HG03575 (cell line): ENCODE measurements at regions not wholly inside any gene's neighbourhood (a gene's known extent, or its start where the extent isn't known, plus 50 kb on each side); places are given as distances from the start of the nearest gene placed in this dataset.
A peak's percentile ranks its signal among the peaks of the same experiment; 100 is the strongest.
"Not testable (repeated sequence)": the region's sequence is repeated elsewhere in the genome, so short reads cannot be mapped to it uniquely, and the experiment has no call there.

Source experiments
- ATAC-seq: cut with Tn5 transposase; IDR thresholded peaks from one replicate; pipeline ENCODE4 v1.9.1; 2021; ENCODE audit not compliant: unreplicated experiment, insufficient number of reproducible peaks, low FRiP score; ENCODE audit errors: extremely low read depth

DNA sequence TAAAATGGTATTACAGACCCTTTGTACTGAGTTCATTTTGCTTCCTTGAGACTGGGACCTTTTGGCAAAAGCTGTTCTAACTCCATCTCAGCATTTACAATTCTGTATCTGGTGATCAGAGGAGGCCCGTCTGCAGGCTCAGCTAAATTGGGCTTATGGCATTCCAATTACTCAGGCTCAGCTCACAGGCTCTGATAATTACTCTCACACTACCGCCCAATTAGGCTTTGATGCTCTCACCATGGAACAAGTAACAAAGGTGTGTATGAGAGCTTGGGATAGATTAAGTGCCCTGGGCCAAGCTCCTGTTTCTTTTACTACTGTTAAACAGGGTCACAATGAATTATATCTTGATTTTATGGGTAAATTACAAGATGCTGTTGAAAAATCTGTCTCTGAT is 159.9 kb downstream of the IER5 start:
- ATAC-seq, result not testable (repeated sequence)

DNA sequence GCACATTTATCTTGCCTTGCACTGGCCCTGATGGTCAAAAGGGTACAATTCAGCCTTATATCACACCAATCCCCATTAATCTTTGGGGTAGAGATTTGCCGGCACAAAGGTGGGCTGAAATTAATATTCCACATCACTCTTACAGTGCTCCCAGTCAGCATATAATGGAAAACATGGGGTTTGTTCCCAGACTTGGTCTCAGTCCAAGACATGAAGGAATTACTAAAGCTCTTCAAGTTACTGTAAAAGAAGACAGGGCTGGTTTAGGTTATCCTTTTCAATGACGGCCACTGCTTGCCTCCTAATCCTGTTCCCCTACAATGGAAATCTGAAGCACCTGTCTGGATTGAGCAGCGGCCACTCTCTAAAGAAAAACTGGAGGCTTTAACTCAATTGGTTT is 160.7 kb downstream of the IER5 start:
- no peak for ATAC-seq

DNA sequence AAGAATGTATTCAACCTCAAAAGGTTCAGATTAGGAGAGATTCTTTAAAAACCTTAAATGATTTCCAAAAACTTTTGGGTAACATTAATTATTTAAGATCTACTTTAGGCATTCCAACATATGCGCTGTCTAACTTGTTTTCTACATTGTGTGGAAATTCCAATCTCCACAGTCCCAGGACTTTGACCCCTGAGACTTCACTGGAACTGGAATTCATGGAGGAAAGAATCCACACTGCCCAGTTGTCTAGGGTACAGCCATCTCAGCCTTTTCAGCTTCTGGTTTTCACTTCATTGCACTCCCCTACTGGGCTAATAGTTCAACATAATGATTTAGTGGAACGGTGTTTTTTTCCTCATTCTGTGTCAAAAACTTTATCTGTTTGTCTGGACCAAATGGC is 161.5 kb downstream of the IER5 start:
- ATAC-seq, result no peak

DNA sequence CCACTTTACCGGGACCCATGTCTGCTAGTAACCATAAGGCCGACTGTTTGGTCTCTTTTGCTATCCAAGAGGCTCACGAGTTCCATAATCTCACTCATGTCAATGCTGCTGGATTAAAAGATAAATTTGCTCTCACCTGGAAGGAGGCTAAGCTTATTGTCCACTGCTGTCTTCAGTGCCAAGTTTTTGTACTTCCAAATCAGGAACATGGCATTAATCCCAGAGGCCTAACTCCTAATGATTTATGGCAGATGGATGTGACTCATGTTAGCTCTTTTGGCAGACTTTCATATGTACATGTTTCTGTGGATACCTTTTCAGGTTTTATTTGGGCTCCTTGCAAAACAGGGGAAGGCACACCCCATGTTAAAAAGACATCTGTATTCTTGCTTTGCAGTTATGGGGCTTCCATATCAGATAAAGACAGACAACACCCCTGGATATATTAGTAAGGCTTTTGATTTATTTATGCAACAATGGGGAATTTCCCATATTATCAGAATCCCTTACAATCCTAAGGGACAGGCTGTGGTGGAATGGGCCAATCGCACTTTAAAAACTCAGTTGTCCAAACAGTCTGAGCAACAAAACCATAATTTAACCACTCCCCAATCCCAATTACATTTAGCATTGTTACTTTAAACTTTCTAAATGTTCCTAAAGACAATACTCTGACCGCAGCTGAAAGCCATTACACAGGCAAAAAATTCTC is 162.7 kb downstream of the IER5 start:
- no peak for ATAC-seq

DNA sequence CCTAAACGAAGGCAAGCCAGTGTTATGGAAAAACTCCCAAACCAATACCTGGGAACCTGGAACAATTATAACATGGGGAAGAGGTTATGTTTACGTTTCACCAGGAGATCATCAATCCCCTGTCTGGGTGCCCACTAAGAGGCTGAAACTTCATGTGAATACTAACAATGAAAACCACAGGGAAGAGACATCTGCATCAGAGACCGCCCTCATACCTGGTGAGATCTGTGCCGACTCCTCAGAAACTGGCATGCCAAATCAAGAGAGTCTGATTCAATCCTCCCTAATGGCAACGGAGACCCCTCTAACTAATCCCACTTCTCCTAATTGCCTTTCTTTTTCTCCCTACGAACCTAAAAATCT is 163.2 kb downstream of the IER5 start:
- no peak for ATAC-seq

DNA sequence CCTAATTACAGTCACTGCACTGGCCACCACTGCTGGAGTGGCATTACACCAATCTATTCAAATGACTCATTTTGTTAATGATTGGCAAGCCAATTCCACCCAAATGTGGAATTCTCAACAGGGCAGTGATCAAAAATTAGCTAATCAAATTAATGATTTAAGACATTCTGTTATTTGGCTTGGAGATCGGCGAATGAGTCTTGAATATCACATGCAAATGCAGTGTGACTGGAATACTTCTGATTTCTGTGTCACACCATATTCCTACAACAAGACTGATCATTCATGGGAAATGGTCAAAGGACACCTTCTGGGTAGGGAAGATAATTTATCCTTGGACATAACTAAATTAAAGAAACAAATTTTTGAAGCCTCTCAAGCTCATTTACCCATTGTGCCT is 165.1 kb downstream of the IER5 start:
- ATAC-seq, result not testable (repeated sequence)

DNA sequence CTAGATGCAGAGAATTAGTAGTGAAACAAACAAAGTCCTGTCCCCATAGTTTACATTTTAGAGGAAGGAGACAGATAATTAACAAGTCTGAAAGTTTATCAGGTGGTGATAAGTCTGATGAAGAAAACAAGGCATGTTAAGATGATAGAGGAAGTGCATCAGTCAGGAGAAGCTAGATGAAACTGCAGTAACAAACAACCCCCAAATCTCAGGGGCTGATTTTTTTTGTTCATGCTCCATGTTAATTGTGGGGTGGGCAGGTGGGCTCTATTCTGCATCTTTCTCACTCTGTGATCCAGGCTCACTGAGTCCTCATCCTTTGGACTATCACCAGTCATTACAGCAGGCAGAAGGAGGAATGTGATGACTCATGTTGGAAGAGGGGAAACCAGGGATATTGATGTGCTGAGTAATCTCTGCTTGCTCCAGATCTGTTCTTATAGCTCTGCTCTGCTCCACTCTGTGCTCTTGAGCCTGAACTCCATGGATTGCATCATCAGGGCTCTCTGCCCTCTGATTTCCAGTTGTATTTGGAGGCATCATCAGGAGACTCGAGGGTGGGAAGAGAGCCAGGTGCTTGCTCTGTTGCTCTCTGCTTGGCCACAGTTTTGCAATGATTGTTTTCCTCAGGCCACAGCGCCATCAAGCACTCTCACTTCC is 166.9 kb downstream of the IER5 start:
- ATAC-seq, result no peak

DNA sequence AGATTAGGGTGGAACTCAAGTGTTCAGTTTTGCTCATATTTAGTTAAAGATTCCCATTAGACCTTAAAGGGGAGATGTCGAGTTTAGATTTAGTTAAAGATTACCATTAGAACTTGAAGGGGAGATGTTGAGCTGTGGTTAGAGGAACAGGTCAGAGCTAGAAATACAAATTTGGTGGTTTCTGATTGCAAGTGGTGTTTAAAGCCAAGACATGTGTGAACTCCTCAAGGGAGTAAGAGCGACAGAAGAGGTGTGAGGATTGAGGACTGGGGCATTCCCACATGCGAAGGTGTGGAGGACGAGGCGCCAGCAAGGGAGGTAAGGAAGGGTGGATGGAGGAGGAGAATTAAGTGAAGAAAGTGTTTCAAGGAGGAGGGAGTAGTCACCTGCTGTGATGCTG is 168.6 kb downstream of the IER5 start:
- ATAC-seq, result peak; percentile 57

DNA sequence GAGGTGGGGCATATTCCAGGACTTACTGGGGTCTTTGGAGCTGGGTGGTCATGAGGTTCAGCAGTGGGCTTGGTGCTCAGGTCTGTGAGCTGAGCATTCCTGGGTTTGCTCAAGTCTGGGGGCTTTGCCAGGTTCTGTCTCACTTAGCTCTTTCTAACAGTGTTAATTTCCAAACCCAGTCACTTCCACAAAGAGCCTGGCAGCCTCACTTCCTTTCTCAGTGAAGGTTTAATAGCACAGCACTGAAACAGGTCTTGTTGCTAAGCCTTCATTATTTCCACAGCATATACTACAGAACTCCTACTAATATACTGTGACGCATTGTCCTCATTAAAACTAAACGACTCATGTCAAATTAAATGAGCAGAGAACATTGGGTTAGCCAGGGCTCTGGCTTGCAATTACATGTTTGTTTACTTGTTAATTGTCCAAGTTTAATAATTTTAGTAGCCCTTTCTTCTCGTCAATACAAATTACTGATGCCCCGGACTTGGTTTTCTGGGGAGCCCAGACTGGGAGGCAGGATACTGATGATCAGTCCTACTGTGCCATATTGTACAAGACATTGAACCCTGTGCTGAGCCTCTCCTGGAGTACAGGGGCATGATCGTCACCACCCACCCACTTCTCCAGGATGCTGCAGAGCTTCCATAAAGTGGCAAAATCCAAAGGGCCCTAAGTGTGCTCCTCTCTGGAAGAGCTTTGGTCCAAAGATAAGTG is 170.7 kb downstream of the IER5 start:
- no peak for ATAC-seq

DNA sequence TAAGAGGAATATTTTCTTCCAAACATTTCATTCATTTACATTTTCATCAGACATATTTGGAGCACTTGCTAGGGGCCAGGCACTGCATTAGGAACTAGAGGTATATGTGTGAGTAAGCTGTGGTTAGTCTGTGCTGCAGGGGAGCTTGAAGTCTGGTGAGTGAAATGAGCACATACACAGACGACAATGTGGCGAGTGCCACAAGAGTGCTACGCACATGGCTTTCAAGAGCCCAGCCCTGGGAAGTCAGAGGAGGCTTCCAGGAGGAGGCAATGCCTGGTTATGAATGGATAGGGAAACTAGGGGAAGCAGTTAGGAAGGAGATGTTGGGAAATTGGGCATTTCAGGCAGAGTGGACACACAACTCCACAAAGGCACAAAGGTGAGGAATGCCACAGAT is 171.8 kb downstream of the IER5 start:
- ATAC-seq, result no peak

DNA sequence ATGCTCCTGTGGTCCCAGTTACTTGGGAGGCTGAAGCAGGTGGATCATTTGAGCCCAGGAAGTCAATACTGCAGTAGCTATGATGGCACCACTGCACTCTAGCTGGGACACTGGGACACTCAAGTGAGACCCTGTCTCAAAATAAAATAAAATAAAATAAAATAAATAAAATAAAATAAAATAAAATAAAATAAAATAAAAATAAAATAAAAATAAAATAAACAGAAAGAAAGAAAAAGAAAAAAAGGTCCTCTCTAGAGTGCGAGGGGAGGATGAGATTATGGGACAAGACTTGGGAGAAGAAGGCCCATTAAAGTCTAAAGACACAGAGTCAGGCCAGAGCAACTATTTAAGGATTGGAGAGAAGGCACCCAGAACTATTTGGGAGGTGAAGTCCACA is 172.5 kb downstream of the IER5 start:
- ATAC-seq, result no peak

DNA sequence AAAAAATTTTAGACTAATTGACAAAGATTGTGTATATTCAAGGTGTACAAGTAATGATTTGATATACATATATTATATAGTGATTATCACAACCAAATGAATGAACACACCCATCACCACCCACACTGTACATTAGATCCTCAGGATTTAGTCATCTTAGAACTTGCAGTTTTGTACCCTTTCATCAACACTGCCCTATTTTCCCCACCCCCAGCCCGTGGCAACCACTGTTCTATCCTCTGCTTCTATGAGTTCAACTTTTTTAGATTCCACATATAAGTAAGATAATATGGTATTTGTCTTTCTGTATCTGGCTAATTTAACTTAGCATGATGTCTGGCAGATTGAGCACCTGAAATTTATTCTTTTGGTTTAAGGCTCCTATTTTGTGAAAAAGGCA is 173.6 kb downstream of the IER5 start:
- no peak for ATAC-seq

DNA sequence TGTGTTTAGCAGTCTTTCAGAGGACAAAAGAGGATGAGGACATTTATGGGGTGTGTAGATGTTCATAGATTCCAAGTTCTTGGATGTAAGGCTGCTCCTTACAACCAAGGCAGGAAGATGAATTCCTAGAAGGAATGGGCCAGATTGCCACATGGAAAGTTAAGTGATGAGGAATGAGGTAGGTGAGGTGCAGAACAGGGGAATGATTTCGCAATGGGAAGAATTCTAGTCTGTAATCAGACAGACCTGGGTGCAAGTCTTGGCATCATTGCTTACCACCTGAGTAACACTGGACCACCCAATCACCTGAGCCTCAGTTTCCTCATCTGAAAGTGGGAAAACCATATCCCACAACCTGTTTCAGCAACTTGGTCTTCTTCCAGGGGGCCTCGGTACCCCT is 174.9 kb downstream of the IER5 start:
- no peak for ATAC-seq

DNA sequence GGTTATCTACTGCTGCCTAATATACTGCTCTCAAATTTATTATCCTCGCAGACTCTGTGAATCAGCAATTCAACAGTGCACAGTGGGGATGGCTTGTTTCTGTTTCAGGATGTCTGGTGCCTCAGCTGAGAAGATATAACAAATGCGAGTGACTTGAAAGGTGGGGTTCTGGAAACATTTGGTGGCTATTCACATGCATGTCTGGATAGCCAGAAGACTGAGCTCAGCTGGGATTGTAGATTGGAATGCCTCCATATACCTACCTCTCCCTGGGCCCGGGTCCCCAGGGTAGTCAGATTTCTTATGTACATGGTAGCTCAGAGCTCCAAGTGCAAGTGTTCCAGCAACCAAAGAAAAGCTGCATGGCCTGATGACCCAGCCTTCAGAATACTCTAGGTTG is 176.3 kb downstream of the IER5 start:
- ATAC-seq, result no peak

DNA sequence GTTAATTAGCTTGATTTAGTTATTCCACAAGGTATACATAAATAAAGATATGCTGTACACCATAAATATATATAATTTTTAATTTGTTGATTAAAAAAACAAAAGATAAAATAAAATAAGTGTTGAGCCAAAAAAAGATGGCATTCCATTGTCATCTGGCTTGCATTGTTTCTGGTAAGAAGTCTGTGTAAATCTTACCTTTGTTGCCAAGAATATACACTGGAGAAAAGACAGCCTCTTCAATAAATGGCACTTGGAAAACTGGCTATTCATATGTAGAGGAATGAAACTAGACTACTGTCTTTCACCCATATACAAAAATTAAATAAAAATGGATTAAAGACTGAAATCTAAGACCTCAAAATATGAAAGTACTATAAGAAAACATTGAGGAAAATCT is 196.5 kb downstream of the IER5 start:
- no peak for ATAC-seq

DNA sequence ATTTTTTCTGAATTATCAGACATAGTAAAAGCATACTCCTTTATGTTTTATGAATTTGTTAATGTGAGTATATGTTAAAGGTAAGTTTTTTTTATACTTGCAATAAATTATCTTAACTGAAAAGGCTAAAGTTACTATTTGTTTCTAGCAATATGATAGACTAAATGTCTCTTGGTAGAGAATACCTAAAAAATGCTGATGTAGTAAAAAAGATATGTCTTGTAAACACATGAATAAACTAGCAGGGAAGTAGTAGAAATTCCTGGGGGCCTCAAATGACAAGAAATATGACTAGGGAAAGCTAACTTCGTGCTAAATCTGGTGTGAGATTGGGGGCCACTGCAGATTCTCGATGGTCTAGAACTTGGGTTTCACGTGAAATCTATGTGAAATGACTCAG is 188.1 kb upstream of the CACNA1E start:
- no peak for ATAC-seq

DNA sequence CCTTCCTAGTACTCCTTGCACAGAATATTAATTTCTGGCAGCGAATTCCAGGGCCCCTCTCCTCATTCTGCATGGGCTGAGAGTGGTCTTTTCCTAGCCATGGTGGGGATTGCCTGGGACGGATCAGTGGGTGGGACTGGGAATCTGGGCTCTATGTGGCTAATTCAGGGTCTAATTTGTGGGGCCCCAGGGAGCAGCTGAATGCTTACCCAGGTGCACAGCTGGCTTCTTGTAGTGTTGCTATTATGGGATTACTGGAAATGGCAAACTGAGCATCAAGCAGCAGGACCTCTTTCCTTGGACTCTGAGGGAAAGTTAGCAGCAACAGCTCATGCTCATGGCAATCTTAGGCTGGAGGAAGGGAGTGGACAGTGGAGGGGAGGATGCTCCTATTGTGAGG is 187.1 kb upstream of the CACNA1E start:
- no peak for ATAC-seq

DNA sequence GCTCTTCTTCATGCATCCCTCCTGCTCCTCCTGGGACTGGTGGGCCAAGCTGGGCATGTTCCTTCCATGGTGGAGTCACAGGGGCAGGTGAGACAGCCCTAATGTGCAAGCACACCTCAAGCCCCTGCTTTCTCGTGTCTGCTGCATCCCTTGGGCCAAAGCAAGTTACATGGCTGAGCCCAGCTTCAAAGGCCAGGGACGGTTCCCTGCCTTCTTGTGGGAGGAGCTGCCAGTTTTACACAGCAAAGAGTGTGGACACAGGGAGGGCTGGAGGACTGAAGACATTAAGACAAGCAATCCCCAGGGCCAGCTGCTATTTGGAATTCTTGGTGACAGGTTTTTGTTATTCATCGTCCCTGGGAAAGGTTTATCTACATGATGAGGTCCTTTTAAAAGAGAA is 175.2 kb upstream of the CACNA1E start:
- ATAC-seq, result no peak

DNA sequence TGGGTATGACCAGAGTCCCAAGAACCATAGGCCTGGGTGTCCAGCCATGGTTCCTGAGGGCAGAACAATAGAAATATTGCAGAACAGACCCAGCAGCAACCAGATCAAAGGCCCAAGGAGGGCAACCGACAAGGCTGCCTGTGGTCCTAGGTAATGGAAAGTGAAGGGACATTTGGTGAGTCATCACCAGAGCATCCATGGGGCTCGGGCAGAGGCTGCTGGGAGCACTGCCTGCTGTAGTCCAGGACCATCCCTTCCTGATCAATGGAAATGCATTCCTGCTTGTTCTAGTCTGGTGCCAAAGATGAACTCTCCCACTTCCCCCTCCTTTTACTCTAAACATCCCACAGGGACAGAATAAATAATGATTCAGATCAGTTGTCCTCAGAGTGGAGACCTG is 172.8 kb upstream of the CACNA1E start:
- ATAC-seq, result no peak

DNA sequence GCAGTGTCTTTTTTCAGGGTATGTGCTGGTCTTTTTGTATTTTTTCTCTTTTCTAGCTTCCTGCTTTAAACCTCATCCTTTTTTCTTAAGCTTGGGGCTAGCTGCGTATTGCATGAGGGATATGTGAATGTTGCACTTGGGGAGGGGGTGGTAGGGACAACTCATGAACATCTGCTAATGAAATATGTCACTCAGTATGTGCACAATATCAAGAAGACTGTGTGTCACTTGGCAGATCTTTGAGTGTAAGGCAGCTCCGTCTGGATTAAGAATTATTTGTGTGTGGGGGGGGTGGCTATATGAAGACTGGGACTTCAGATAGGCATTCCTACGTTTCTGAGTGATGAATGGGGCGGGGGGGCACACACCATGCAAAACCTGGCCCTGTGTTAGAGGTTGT is 170.4 kb upstream of the CACNA1E start:
- no peak for ATAC-seq
